ENCODE measurements at regions not wholly inside any gene's neighbourhood (a gene's known extent, or its start where the extent isn't known, plus 50 kb on each side); places are given as distances from the start of the nearest gene placed in this dataset.

GRCh38 chr16:11401161-11402050, 56.1 kb downstream of the RMI2 start:
- no peak for DNase-seq

DNA sequence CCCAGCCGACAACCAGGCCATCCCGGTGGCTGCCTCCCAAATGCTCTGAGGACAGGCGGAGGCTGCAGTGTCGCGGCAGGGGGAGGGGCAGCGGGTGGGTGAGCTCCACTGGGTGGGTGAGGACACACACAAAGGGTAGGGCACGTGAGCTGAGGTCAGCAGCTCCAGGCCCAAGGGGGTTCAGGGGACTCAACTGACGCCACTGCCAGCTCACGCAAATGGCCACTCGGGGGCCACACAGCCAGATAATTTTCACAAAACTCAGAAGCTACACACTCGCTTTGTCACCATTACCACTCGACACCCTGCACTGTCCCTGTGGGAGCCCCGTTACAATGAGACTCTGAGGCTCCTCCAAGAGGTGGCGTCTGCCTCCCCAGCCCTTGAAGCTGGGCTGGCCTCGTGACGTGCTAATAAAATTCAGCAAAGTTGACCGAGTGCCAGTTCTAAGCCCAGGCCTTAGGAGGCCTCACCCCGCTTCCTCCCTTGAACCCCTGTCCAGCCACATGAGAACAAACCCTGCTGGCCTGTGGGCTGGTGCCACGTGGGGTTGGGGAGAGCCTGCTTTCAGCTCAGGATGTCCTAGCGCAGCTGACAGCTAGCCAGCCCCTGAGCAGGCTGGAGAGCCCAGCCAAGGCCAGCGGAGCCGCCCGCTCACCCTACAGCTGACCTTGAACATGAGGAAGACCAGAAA, 56.9 kb downstream of the RMI2 start:
- no peak for DNase-seq

GRCh38 chr16:11402745-11403533, 57.7 kb downstream of the RMI2 start:
- DNase-seq, result no peak

GRCh38 chr16:11403534-11403795, 58.2 kb downstream of the RMI2 start:
- DNase-seq, result no peak

- no peak for DNase-seq
Measured at GRCh38 chr16:11403920-11404319, 58.7 kb downstream of the RMI2 start.

DNA sequence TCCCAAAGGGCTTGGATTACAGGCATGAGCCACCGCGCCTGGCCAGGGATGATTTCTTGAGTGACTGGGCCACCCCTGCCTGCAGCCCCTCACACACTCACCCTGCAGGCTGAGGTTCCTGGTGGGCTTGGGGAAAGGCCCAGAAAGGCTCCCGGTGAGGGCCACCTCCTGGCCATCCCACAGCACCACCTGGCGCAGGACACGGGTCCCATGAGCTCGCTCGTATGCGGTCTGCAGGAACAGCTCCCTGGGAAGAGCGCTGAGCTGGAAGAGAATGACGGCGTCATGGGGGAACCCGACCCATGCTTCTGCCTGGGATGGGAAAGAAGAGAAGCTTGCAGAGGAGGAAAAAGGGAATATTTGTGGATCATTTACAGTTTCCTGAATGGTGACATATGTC, 59.3 kb downstream of the RMI2 start:
- DNase-seq, result no peak

GRCh38 chr16:11405331-11406176, 60.3 kb downstream of the RMI2 start:
- no peak for DNase-seq

DNA sequence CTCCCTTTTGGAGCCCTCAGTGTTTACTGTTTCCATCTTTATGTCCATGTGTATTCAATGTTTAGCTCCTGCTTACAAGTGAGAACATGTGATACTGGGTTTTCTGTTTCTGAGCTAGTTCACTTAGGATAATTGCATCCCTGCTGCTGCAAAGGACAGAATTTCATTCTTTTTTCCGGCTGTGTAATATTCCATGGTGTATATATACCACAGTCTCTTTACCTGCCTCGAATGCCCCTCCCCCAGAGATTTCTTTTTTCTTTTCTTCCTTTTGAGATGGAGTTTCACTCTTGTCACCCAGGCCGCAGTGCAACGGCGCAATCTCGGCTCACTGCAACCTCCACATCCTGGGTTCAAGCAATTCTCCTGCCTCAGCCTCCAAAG, 60.9 kb downstream of the RMI2 start:
- DNase-seq, result no peak

DNA sequence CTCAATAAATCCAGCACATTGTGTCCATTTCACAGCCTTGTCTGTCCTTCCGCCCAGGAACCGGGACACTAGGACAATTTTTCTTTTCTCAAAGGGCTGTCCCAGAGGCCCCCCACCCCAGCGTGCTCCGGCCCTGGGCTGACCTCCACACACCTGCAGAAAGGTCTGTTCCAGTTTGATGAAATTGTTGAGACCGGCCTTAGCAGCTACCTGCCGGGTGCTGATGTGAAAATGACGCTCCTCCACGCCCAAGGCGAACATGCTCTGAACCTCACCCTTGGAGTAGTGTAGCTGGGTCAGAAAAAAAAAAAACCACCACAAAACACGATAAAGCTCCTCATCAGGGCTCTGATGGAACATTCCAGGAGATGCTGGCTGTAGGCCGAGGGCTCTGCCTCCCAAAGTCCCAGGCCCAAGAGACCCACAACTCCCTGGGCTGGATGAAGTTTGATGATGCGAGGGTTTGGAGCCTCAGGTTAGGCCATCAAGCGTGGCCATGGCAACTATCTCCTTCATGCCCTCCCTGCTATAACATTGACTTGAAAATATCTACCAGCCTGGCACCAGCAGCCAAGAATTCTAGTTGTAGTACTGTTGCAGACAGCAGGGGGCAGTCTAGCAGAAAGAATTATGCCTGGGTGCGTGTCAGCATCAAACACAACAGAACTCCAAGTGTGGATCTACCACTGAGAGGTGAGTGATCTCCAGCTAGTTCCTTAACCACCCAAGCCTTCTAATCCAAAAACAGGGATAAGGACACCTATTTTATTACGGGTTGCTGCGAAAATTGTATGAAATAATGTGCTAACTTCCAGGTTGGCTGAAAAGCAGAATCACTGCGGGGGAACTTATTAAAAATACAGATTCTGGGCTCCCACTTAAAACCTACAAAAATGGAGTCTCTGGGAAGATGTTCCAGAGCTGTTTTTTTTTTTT, 62.1 kb downstream of the RMI2 start:
- peak; percentile 40 for DNase-seq

- DNase-seq, result no peak
Measured at GRCh38 chr16:11408216-11408615, 63.0 kb downstream of the RMI2 start.

DNA sequence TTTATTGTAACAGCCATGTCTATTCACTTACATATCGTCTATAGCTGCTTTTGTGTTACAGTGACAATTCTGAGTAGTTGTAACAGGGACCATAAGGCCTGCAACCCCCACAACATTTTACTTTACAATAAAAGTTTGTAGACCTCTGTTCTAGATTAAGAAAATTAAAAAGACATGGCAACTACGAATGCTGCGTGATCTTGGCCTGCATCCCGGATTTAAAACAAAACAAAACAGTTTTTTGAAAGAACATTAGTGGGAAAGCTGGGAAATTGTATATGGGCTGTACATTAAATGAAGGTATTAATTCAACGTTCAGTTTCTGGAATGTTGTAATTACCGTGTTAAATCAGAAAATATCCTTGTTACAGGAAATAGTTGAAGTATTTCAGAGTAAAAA, 64.1 kb downstream of the RMI2 start:
- no peak for DNase-seq

GRCh38 chr16:11410376-11411058, 65.3 kb downstream of the RMI2 start:
- no peak for DNase-seq

DNA sequence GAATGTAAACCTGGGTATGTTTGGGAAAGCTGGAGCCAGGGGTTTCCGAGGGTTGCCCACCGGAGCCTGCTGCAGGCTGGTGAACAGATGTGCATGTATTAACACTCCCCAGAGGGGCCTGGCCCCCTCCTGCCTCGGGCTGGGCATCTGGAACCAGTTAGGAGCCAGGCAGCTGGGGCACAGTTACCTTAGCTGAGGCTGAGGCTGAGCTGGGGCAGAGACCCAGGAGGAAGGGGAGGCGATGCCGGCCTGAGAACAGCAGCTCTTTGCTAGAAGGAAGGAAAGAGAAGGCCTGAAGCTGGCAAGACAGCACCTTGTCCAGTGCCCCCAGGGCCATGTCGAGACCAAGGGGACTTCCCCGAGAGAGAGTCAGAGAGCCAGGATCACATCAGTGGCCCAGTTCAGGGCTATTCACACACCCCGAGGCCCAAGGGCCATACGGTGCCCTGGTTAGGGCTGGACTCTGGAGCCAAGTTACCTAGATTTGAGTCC, 65.8 kb downstream of the RMI2 start:
- no peak for DNase-seq

- no peak for DNase-seq
Measured at GRCh38 chr16:11412175-11412904, 67.1 kb downstream of the RMI2 start.

- no peak for DNase-seq
Measured at GRCh38 chr16:11412965-11413887, 68.0 kb downstream of the RMI2 start.

DNA sequence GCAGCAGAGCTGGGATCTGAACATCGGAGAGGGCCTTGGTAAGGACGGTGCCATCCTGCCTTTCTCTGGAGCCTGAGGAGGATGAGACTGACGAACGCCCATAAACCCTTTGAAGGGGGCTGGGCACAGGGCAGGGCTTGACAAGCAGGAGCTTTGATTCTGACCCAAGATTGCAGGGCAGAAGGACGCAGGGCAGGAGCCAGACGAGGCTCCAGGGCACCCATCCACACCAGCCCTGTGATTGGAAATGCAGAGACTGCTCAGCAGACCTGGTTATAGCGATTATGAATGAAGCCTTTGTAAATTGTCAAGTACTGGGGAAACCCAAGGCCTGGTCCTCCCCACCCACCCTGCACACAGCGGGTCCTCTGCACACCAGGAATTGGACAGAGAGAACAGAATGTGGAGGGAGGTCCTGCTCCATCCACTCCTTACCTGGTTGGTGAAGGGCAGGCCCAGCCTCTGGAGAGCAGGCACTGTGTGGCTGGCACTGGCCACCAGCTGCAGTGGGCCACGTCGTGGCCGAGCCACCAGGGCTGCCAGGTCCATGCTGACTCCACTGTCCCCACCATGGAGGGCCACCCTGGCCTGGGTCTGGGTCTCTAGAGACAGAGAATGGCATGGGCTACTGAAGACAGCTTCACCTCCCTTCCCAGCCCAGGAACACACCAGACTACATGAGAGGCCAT, 68.8 kb downstream of the RMI2 start:
- DNase-seq, result no peak

- DNase-seq, result no peak
Measured at GRCh38 chr16:11414815-11415775, 69.8 kb downstream of the RMI2 start.
